Pons (tissue), 1 donor: ENCODE measurements at regions not wholly inside any gene's neighbourhood (a gene's known extent, or its start where the extent isn't known, plus 50 kb on each side); places are given as distances from the start of the nearest gene placed in this dataset.

Experiments used
- DNase-seq: peaks from one replicate; pipeline ENCODE4 v3.0.0-alpha.2; 2016; ENCODE audit warnings: low spot score

DNA sequence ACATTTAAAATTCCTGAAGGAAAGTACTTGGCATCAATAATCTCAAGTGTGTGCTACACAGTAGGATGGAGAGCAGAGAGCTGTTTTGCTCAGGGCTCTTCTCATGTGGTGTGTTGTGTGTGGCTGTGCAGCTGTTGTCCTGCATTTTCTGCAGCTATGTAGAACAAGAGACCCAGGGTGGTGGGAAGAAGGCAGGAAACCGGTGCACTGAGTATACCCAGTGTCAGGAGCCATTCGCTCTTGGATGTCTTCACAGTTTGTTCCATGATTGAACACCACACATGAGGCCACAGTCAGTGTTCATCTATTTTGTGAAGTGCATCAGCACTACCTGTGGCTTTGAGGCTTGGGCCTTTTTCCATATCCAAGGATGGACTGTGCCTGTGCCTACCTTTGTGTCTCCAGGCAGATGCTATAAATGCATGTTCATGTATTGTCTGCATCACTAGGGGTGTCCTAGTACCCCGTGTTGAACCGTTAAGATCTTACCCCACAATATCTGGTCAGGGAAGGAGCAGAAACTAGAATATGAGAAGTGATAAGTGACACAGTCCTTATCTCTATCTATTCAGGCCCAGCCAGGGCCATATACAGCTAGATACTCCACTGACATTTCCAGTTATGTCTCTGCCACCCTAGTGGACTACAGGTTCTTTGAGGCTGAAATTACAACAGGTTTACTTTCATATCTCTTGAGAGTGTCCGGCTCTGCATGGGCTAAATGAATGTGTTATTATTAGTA, 194.3 kb downstream of the NR2F2 start:
- no peak for DNase-seq

DNA sequence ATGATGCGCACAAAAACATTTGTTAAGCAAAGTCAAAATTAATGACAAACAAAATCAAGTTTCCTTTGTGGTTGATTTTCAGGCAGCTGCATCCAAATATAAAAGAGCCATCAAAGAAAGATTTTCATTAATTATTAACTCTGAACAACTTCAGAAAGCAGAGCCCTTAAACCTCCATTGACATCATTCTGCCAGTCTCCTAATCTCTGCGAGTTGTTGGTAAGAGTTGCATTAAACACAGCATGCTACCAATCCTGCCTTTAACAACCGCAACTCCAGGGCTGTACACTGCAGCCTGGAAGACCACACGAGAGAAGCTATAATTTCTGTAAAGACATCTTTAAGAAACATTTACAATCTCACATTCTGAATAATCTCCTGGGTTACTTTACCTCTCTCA, 204.6 kb downstream of the NR2F2 start:
- DNase-seq = no peak

DNA sequence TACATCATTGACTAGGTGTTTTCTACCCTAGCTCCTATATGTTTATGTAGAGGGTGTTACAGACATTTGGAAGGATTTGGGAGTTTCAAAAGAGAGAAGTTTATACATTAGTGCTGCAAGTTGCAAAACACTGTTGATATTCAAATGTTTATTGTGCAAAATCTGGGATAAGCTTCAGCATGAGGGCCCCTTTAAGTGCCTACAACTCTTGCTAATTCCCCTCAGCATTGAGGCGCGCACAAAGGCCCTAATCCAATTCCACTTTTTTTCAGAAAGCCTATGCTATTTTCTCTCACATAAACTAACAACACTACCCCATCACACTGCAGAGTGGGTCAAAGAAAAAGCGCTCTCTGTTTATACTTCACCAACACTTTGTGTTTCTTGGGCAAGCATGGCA, 208.0 kb downstream of the NR2F2 start:
- no peak for DNase-seq

DNA sequence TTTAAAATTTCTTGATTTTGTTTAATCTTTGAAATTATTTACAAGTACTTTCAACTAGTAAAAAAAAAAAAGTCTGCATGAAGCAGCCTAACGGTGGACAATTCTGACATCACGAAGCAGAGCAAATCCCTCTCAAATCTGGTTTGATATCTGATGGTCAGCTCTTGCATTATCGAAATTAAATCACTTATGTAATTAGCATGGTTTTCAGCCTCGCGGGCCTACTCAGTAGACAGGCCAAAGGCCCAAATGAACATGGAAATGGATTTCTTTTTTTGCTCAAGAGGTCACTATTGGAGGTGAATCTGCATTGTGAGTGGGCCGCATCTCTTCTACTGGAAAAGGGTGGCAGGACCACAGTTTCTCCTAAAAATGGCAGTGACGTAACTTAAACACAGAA, 209.8 kb downstream of the NR2F2 start:
- DNase-seq = no peak

DNA sequence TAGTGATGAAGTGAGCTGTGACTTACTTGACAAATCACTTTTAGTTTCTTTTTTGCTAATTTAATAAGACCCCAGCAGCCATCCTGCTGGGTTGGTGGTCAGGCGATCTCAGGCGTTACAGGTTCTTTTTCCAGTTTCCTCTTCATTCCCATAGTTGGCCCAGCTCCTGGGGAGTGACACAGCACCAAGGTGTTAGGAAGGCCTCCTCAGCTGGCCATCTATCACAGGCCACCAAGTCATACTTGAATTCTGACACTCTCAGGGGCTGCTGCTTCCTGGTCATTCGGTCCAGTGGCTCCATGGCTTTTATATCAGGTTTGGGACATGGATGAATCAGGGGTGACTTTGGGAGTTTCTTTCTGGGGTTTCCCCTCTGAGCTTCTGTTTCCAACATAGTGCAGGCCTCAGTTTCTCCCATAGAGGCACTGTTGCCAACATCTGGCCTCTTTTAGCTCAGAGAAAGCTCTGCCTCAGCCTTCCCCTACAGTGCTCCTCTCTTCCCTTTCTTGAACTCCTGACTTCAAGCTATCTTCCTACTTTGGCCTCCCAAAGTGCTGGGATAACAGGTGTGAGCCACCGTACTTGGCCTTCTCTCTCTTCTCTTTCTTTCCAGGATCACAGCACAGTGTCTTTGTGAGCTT, 211.8 kb downstream of the NR2F2 start:
- no peak for DNase-seq

DNA sequence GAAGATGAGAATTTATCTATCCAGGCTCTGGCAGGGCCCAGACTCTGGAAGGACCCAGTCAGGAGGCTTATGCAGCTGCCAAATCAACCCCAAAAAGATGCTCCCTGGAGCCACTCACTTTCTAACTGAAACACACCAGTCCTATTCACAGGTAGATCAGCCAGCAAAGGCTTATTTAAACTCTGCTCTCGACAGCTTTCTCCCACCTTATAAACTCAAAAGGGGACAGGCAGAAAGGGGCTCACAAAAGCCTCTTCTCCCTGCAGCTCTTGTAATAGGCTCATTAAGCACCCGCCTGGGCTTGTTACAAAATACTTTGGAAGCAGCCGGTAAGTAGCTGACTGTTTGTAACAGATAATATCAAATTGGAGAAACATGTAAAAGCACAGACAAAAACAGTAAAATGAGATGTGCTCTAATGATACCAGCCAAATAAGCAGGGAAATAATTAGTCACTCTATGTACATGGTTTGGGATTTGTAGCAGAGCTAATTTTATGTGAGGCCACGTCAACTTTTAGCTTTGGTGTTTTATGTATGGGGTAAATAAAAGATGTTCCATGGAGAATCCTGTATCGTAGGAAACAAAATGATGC, 213.8 kb downstream of the NR2F2 start:
- DNase-seq = no peak

DNA sequence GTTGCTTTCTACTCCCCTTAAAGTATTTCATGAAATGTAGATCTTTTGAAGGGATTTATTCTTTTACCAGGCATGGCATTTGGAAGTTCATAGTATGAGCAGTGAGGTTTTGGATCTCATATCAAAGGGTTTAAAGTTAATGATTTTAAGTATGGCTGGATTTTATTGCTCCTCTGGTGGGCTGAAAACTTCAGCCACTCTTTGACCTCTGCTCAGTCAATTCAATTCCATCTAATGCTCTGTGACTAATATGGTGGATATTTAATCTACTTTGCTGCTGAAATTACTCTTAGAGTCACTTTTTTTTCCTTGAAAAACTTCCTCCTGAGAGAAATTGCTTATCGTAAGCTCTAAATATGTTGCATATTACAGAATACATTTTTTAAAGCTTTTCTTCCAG, 218.6 kb downstream of the NR2F2 start:
- no peak for DNase-seq

DNA sequence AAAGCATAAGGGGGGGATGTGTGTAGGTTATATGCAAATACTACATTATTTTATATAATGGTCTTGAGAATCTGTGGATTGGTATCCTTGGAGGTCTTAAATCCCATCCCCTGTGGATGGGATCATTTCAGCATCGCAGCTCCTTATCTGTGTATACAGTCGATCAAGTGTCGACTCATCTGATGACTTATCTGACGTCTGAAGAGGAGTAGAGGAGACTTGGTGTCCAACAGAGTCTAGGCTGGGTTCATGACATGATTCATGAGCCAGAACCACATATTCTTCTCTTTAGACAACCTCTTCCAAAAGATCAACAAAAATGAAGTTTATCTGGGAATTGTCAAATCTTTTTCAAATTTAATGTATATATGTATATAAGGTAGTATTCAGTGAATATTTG, 220.7 kb downstream of the NR2F2 start:
- no peak for DNase-seq

DNA sequence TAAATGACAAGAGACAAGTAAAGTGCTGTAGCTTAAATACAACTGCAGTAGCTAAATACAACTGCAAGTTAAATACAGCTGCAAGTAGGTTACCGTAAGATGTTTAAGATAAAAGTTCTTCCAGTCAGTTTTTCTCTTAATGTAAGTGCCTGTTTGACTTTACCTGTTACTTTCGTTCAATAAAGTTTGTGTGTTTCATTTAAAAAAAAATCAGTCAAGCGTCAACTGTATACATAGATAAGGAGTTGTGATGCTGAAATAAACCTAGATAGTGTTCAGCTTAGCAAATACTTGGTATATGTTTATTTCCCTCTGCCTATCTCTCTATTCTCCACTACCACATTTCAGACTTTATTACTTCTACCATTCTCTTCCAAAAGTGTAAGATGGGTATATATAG, 221.2 kb downstream of the NR2F2 start:
- DNase-seq = no peak

DNA sequence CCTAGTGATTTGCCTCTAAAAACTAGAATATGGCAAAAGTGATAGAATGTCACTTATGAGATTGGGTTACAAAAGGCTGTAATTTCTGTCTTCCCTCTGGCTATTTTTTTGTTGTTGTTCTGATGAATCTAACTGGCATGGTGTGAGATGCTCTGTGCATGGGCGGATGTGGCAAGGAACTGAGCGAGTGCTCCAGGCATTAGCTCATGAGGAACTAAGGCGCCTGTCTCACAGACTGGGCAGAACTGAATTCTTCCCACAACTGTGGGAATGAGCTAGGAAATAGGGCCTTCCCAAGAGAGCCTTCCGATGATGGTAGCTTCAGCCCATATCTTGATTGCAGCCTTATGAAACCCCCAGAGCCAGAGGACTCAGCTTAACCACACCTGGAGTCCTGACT, 222.5 kb downstream of the NR2F2 start:
- DNase-seq = no peak

DNA sequence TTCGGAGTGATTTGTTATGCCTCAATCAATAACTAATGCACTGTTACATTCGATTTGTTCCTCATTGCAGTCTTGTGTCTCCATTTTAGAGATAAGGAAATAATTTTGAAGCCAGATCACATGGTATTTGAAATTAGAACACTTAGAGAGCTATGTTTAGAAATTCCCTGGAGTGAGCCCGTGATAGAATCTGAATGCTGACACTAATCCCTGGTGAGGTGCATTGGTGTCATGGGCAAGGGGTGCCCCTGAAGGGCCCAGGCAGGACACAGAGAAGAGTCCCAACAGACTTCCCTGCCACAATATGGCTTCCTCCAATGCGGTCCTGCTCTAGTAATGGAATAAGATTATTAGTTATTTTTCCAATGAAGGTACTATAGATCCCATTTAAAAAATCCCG, 223.0 kb downstream of the NR2F2 start:
- no peak for DNase-seq

DNA sequence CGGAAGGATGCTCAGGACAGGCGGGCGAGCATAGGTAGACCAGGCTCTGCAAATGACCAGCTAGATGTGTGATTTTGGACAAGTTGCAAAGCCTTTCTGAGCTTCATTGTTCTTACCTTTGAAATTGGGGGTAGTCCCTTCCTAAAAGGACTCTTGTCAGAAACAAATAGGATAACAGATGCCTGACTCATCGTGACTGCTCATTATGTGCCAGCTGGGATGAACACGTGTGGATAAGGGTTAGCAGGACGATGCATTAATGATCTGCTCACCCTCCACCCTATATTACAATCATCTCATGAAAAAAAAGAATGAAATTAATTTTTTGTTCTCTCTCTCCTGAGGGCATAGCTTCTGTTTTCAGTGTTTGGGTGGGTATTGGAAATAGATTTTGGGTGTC, 223.4 kb downstream of the NR2F2 start:
- DNase-seq = no peak

DNA sequence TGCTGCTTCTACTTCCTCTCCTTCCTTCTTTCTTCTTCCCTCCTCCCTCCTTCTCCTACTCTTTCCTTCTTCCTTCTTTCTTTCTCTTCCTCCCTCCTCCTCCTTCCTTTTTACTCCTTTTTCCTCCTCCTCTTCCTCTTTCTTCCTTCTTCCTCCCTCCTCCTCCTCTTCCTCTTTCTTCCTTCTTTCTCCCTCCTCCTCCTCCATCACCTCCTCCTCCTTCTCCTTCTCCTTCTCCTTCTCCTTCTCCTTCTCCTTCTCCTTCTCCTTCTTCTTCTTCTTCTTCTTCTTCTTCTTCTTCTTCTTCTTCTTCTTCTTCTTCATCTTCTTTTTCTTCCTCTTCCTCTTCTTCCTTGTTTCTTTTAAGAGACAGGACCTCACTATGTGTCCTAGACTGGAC, 224.0 kb downstream of the NR2F2 start:
- no peak for DNase-seq

DNA sequence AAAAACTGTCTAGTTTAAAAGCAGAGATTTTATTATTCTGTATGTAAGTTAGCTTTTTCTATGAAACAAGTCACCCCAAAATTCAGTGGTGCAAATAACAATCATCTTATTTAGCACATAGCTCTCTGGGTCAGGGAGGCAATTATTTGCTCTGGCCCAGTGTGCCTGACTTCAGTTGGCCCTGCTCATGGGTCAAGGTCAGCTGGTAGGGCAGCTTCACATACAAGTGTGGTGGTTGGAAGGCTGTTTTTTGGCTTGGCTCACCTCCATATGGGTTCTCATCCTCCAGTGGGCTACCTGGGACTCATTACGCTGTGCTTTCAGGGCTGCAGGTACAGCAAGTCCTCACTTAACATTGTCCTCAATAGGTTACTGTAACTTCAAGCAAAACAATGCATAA, 228.6 kb downstream of the NR2F2 start:
- DNase-seq = no peak

DNA sequence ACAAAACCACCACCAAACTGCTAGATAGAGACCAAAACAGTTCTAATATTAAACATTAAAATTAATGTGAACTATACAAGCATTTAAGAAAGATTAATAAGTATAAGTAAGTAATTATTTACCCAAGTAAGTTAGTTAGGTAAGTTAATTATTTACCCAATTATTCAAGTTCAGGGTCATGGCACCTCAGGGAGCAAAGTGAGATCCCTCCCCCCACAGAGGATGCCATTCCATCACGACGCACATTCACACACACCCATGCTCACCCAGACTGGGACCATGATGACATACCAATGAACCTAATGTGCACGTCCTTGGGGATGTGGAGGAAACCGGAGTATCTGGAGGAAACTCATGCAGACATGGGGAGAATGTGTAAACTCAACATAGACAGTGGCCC, 229.1 kb downstream of the NR2F2 start:
- DNase-seq = no peak

DNA sequence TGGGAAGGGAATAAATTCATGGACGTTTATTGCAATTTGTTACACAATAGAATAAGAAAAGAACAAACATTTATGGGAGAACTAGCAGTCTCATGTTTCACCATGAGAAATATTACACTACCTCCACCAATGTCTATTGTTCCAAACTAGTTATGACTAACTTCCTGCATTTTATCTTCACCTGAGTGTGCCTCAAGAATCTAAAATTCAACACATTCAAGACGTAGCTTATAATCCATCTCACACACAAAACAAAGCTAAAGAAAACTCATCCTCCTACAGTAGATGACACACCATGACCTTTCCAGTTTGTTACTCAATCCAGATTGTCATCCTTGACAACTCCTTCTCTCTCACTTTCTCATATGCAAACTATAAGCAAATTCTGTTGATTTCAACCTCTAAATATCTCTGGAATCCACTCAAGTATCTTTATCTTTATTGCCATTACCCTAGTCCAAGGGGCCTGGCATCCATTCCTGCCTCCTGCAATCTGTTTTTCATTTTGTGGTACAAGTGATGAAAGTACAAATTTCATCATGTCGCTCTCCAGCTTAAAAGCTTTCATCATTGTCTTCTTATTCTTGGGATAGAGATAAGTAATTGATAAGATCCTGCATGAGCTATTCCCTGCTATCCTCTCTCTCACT, 229.9 kb downstream of the NR2F2 start:
- no peak for DNase-seq

DNA sequence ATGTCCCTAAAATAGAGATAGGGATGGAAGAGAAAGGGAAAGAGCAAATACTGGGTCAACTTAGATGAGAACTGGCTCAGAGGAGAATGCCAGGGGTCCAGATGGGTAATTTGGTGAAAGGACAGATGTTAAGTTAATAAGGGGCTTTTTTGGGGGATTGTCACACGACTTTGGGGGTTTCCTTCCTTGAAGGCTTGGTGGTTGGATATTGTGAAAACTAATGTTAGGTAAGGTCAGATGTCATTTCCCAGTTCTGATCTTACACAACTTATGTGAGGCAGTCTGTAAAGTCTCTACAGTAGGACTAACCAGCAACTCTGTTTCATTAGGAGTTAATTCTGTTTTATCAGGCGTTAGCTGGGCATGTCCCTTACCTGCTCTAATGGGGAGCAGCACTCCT, 231.1 kb downstream of the NR2F2 start:
- no peak for DNase-seq

DNA sequence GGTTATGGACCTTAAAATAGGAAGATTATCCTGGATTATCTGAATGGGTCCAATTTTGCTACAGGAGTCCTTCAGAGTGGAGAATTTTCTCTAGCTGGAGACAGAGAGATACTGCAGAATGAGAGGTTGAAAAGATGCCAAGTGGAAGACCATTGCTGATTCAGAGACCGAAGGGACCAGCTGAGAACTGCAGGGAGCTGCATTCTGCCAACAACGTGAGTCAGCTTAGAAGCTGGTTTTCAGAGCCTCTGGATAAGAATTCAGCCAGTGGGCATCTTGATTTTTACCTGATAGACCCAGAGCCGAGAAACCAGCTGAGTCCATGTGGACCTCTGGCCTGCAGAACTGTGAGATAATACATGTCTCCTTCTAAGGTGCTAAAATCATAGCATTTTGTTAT, 234.0 kb downstream of the NR2F2 start:
- peak; percentile 2 for DNase-seq

DNA sequence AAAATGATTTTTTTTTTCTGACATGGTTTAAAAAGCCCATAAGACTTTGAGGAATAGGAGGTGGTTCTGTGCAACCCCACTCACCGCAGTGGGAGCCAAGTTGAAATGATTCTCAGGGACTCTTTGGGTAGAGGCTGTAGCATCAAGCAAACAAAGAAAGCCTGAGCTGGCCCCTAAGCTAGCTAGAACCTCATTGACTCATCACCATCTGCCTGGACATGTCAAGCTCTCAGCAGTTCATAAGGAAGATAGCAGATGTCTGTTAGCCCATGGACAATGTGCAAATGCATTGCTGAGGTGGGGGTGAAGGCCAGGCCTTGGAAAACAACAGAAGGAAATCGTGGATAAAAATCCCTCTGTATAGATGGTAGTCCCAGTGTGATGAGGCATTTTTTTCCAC, 234.8 kb downstream of the NR2F2 start:
- DNase-seq = no peak

DNA sequence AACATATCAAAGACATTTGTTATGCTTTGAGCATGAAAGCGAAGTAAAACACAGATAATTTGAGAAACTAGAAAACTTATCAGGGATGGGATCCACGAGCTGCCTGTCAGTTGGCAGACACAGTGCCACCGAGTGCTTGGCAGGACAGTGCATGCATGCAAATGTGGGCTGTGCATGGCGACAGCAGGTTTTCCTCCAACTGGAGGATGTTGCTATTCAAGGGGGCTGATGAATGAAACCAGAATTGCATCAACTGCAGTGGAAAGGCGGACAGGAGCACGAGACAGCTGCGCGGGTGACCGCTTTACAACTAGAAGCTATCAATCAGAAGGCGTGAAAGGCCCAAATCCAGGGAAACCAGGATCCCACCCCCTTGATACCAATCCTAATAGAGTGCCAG, 244.3 kb downstream of the NR2F2 start:
- no peak for DNase-seq

DNA sequence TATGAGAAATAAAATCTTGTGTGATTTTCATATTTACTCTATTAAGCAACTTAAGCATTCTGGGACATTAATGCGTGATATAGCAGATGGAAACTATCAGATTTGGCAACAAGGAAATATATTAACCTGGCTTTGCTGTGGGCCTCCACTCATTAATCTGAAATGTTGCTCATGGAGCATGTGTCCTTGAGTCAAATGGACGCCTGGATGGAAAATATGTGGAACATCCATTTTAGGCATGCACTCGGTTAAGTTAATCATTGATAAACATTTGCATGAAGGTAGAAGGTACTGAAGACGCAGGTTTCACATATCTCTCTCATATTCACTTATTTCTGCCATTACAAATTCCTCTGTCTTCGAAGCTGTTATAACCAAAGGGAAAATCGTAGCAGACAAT, 246.1 kb downstream of the NR2F2 start:
- no peak for DNase-seq

DNA sequence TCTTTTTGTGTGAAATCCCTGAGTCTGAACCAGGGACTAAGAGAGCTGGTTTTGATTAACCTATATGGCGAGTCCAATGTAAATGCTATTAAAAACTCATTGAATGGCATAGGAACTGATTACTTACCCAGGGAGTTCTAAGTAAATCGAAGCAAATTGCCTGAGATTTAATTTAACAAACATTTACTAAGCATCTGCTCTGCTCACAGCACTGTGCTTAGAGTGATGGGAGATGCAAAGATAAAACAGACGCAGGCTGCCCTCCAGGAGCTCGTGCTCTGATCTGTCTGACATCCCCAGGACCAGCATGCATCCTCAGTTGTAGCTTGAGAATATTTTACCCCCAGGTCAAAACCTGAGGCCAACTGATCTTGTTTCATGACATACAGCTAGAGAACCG, 247.9 kb downstream of the NR2F2 start:
- no peak for DNase-seq

DNA sequence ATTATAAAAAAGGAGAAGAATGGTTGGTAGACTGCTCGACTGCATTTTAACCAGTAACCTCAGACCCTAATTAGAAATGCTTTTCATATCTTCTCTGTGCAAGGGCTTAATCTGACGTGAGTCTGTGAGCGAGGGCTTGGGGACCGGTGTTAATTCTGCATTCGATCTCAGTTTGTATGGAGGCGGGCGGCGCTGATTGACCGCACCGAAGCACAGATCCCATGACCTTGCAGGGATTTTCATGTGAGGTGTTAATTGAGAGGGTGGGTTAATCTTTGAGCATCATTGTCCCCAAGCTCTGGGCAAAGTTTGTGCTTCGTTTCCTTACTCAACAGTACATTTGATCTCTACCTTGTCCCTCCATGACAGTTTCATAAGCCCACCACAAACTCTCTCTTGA, 250.9 kb downstream of the NR2F2 start:
- DNase-seq = no peak
